ENCODE measurements at regions not wholly inside any gene's neighbourhood (a gene's known extent, or its start where the extent isn't known, plus 50 kb on each side); places are given as distances from the start of the nearest gene placed in this dataset.

GRCh38 chr15:70410371-70410985 lies 312.8 kb upstream of the TLE3 start:
- POLR2A ChIA-PET, result no interaction called here
- DNase-seq (ENCODE audit: low read depth, low spot score), result no peak
- H3K4me3 ChIP-seq (ENCODE audit: low read depth, low read length), result no peak overlapping the region
- no peak for TF ChIP-seq CTCF (IDR thresholded peaks at IDR 0.05; ENCODE audit: low read depth, low read length)
- no peak overlapping the region for H3K27ac ChIP-seq (ENCODE audit: low read depth, low read length)
- no peaks in the 10 kb centered on the region for H3K9me3 ChIP-seq (ENCODE audit: control insufficient read depth, insufficient read depth, low read length)
- CTCF ChIA-PET, result interaction anchor here (1.9 kb wide), 1 partner anchor 77 kb away, joined by 4 read pairs; no protein-coding TSS in a partner anchor
- peaks cover 51% of the 10 kb centered on the region for H3K27me3 ChIP-seq (ENCODE audit: control insufficient read depth, insufficient read depth, low read length)

GRCh38 chr15:70409388-70409787 lies 311.7 kb upstream of the TLE3 start:
- no peak for DNase-seq (ENCODE audit: low read depth, low spot score)
- Histone ChIP-seq H3K9me3 (ENCODE audit: control insufficient read depth, insufficient read depth, low read length) (no peaks in the 10 kb centered on the region), H3K27me3 (ENCODE audit: control insufficient read depth, insufficient read depth, low read length) (peaks cover 49% of the 10 kb centered on the region), H3K27ac (ENCODE audit: low read depth, low read length) (no peak overlapping the region), H3K4me3 (ENCODE audit: low read depth, low read length) (no peak overlapping the region)
- TF ChIP-seq CTCF (IDR thresholded peaks at IDR 0.05; ENCODE audit: low read depth, low read length), result no peak
- ChIA-PET CTCF (interaction anchor here (1.9 kb wide), 1 partner anchor 78 kb away, joined by 4 read pairs; no protein-coding TSS in a partner anchor), POLR2A (no interaction called here)

- Histone ChIP-seq H3K9me3 (ENCODE audit: control insufficient read depth, insufficient read depth, low read length) (no peaks in the 10 kb centered on the region), H3K27me3 (ENCODE audit: control insufficient read depth, insufficient read depth, low read length) (peaks cover 50% of the 10 kb centered on the region), H3K27ac (ENCODE audit: low read depth, low read length) (no peak overlapping the region), H3K4me3 (ENCODE audit: low read depth, low read length) (no peak overlapping the region)
- no peak for TF ChIP-seq CTCF (IDR thresholded peaks at IDR 0.05; ENCODE audit: low read depth, low read length)
- no peak for DNase-seq (ENCODE audit: low read depth, low spot score)
- CTCF ChIA-PET, result no interaction called here
- POLR2A ChIA-PET, result no interaction called here
Observed at GRCh38 chr15:70407955-70408354, 310.2 kb upstream of the TLE3 start.

- CTCF ChIA-PET, result no interaction called here
- H3K27ac ChIP-seq (ENCODE audit: low read depth, low read length), result no peak overlapping the region
- H3K4me3 ChIP-seq (ENCODE audit: low read depth, low read length), result no peak overlapping the region
- no peak for TF ChIP-seq CTCF (IDR thresholded peaks at IDR 0.05; ENCODE audit: low read depth, low read length)
- DNase-seq (ENCODE audit: low read depth, low spot score), result no peak
- no peaks in the 10 kb centered on the region for H3K9me3 ChIP-seq (ENCODE audit: control insufficient read depth, insufficient read depth, low read length)
- H3K27me3 ChIP-seq (ENCODE audit: control insufficient read depth, insufficient read depth, low read length), result peaks cover 56% of the 10 kb centered on the region
- POLR2A ChIA-PET, result no interaction called here
Observed at GRCh38 chr15:70407336-70407670, 309.6 kb upstream of the TLE3 start.

- TF ChIP-seq CTCF (IDR thresholded peaks at IDR 0.05; ENCODE audit: low read depth, low read length), result no peak
- Histone ChIP-seq H3K9me3 (ENCODE audit: control insufficient read depth, insufficient read depth, low read length) (no peaks in the 10 kb centered on the region), H3K4me3 (ENCODE audit: low read depth, low read length) (no peak overlapping the region), H3K27me3 (ENCODE audit: control insufficient read depth, insufficient read depth, low read length) (peaks cover 58% of the 10 kb centered on the region), H3K27ac (ENCODE audit: low read depth, low read length) (no peak overlapping the region)
- no peak for DNase-seq (ENCODE audit: low read depth, low spot score)
- POLR2A ChIA-PET, result no interaction called here
- CTCF ChIA-PET, result no interaction called here
Observed at GRCh38 chr15:70406617-70407335, 309.1 kb upstream of the TLE3 start.

All from AG04450 (cell line).